ENCODE measurements at regions not wholly inside any gene's neighbourhood (a gene's known extent, or its start where the extent isn't known, plus 50 kb on each side); places are given as distances from the start of the nearest gene placed in this dataset.

- Histone ChIP-seq H3K36me3 (ENCODE audit: control insufficient read depth in 2 of 2, insufficient read depth in 1 of 2, low read length in 2 of 2) (no peaks in the 10 kb centered on the region), H3K4me3 (ENCODE audit: low read depth, low read length) (no peak overlapping the region), H3K27ac (ENCODE audit: extremely low read depth, low read depth, low read length) (no peak overlapping the region), H3K9me3 (ENCODE audit: control insufficient read depth, insufficient read depth, low read depth, low read length) (no peaks in the 10 kb centered on the region), H3K4me1 (ENCODE audit: control insufficient read depth, insufficient read depth, low read length) (no peaks in the 10 kb centered on the region)
- CTCF ChIA-PET = no interaction called here
- POLR2A ChIA-PET = no interaction called here
- TF ChIP-seq, protein P1, sequence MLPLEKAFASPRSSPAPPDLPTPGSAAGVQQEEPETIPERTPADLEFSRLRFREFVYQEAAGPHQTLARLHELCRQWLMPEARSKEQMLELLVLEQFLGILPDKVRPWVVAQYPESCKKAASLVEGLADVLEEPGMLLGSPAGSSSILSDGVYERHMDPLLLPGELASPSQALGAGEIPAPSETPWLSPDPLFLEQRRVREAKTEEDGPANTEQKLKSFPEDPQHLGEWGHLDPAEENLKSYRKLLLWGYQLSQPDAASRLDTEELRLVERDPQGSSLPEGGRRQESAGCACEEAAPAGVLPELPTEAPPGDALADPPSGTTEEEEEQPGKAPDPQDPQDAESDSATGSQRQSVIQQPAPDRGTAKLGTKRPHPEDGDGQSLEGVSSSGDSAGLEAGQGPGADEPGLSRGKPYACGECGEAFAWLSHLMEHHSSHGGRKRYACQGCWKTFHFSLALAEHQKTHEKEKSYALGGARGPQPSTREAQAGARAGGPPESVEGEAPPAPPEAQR (tag by site-specific recombination; IDR thresholded peaks at IDR 0.05) = no peak
- TF ChIP-seq ZNF26 (tag by site-specific recombination; IDR thresholded peaks at IDR 0.05) (no peak), ZBTB21 (tag by site-specific recombination; IDR thresholded peaks at IDR 0.05) (no peak), ZNF394 (tag by site-specific recombination; IDR thresholded peaks at IDR 0.05; ENCODE audit: borderline replicate concordance) (no peak), ZNF133 (tag by site-specific recombination; IDR thresholded peaks at IDR 0.05) (no peak), ZNF639 (tag by site-specific recombination; IDR thresholded peaks at IDR 0.05) (no peak), EGR2 (tag by site-specific recombination; IDR thresholded peaks at IDR 0.05; ENCODE audit: low read depth) (no peak), ZNF16 (tag by site-specific recombination; IDR thresholded peaks at IDR 0.05; ENCODE audit: low read depth) (no peak), ZNF600 (tag by site-specific recombination; IDR thresholded peaks at IDR 0.05) (no peak), ZFP41 (tag by site-specific recombination; IDR thresholded peaks at IDR 0.05; ENCODE audit: borderline replicate concordance) (no peak), YY1 (tag by site-specific recombination; IDR thresholded peaks at IDR 0.05) (no peak)
- TF ChIP-seq, protein P2, sequence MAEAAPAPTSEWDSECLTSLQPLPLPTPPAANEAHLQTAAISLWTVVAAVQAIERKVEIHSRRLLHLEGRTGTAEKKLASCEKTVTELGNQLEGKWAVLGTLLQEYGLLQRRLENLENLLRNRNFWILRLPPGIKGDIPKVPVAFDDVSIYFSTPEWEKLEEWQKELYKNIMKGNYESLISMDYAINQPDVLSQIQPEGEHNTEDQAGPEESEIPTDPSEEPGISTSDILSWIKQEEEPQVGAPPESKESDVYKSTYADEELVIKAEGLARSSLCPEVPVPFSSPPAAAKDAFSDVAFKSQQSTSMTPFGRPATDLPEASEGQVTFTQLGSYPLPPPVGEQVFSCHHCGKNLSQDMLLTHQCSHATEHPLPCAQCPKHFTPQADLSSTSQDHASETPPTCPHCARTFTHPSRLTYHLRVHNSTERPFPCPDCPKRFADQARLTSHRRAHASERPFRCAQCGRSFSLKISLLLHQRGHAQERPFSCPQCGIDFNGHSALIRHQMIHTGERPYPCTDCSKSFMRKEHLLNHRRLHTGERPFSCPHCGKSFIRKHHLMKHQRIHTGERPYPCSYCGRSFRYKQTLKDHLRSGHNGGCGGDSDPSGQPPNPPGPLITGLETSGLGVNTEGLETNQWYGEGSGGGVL (tag by site-specific recombination; IDR thresholded peaks at IDR 0.05) = no peak
- TF ChIP-seq, protein P3, sequence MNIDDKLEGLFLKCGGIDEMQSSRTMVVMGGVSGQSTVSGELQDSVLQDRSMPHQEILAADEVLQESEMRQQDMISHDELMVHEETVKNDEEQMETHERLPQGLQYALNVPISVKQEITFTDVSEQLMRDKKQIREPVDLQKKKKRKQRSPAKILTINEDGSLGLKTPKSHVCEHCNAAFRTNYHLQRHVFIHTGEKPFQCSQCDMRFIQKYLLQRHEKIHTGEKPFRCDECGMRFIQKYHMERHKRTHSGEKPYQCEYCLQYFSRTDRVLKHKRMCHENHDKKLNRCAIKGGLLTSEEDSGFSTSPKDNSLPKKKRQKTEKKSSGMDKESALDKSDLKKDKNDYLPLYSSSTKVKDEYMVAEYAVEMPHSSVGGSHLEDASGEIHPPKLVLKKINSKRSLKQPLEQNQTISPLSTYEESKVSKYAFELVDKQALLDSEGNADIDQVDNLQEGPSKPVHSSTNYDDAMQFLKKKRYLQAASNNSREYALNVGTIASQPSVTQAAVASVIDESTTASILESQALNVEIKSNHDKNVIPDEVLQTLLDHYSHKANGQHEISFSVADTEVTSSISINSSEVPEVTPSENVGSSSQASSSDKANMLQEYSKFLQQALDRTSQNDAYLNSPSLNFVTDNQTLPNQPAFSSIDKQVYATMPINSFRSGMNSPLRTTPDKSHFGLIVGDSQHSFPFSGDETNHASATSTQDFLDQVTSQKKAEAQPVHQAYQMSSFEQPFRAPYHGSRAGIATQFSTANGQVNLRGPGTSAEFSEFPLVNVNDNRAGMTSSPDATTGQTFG (tag by site-specific recombination; IDR thresholded peaks at IDR 0.05; ENCODE audit: borderline replicate concordance) = no peak
Measured at GRCh38 chr2:8151888-8152287, 530.0 kb upstream of the ID2 start.

DNA sequence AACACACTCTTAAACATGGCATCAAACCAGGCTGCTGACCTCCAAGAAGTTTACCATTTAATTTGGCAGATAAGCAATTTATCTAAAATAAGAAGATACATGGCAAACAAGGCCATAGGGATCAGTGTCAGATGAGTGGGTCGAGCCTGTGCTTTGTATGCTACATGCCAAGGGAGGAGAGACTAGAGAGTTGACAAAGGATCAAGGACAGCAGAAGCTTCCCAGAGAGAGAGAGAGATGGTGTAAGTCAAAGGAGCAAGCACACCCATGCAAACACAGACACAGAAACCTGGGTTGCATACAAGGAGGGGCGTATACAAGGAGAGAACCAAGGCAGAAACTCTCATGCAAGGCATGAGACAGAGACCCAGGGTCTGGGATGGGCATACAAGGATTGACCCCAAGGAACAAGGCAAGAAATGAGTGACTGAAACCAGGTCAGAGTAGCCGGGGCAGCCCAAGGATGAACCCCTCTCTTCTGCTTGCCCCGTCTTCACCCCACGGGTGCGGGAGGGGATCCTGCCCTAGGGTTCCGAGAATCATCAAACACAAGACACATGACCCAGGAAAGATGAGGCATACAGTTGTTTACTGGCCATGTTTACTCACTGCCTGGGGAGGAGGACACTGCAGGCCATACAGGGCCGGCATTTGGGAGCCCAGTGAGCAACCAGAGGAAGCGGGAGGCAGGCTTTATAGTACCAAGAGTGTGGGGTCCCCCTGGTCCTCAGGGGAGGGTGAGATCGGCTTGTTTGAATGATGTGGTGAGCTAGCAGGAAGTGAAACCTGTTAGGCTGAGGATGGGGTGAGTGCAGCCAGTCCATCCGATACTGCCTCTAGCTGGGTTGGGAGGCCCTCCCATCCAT is 529.2 kb upstream of the ID2 start:
- TF ChIP-seq, protein P1 (tag by site-specific recombination; IDR thresholded peaks at IDR 0.05) = no peak
- TF ChIP-seq ZNF560 (tag by site-specific recombination; IDR thresholded peaks at IDR 0.05; ENCODE audit: borderline replicate concordance) = no peak
- TF ChIP-seq ZNF777 (tag by site-specific recombination; IDR thresholded peaks at IDR 0.05; ENCODE audit: borderline replicate concordance) = no peak
- TF ChIP-seq ZNF416 (tag by site-specific recombination; IDR thresholded peaks at IDR 0.05) = no peak
- TF ChIP-seq ZNF658 (tag by site-specific recombination; IDR thresholded peaks at IDR 0.05) = no peak
- CTCF ChIA-PET = interaction anchor here (0.7 kb wide), 1 partner anchor 366 kb away, joined by 3 read pairs; no protein-coding TSS in a partner anchor
- Histone ChIP-seq H3K4me1 (ENCODE audit: control insufficient read depth, insufficient read depth, low read length) (no peaks in the 10 kb centered on the region), H3K27ac (ENCODE audit: extremely low read depth, low read depth, low read length) (no peak overlapping the region), H3K9me3 (ENCODE audit: control insufficient read depth, insufficient read depth, low read depth, low read length) (no peaks in the 10 kb centered on the region), H3K36me3 (ENCODE audit: control insufficient read depth in 2 of 2, insufficient read depth in 1 of 2, low read length in 2 of 2) (no peaks in the 10 kb centered on the region), H3K4me3 (ENCODE audit: low read depth, low read length) (no peak overlapping the region)
- POLR2A ChIA-PET = no interaction called here
